A673 (cell line): ENCODE measurements at regions not wholly inside any gene's neighbourhood (a gene's known extent, or its start where the extent isn't known, plus 50 kb on each side); places are given as distances from the start of the nearest gene placed in this dataset.

Experiments used
- BruUV-seq: library from RNA; stranded (reverse); fragments of 400-500 nt; replicated peaks from 2 replicates; lab custom pipeline; 2021; lab: Mats Ljungman, UMichigan
- CTCF ChIA-PET: fragments of 300-600 bp; sonication (Branson Sonifier 250); formaldehyde crosslinking; loops from one replicate; lab custom pipeline; 2022; ENCODE audit warnings: antibody characterized with exemption; lab: Charles Lee
- POLR2A ChIA-PET: fragments of 300-600 bp; sonication (Branson Sonifier 250); formaldehyde crosslinking; loops from one replicate; lab custom pipeline; 2022; ENCODE audit warnings: antibody characterized with exemption; ENCODE audit not compliant: low non-redundant PET; lab: Charles Lee
- DNase-seq: peaks from one replicate; pipeline ENCODE4 v3.0.0-alpha.2; 2015; ENCODE audit warnings: low spot score
- H3K27ac ChIP-seq: fragments of 200-600 bp; sonication (generic); 2 replicates; pipeline ENCODE4 v1.5.1; 2016; ENCODE audit warnings: mixed run types, low read depth, mild to moderate bottlenecking, mixed read lengths, antibody characterized with exemption, low read length; ENCODE audit not compliant: poor library complexity, severe bottlenecking
- H3K27me3 ChIP-seq: fragments of 200-600 bp; sonication (generic); replicated peaks from 2 replicates; pipeline ENCODE4 v1.6.1; 2017; ENCODE audit warnings: mixed run types, low read depth, mild to moderate bottlenecking, mixed read lengths, antibody characterized with exemption, low read length; ENCODE audit not compliant: insufficient read depth, poor library complexity
- H3K36me3 ChIP-seq: fragments of 200-600 bp; sonication (generic); 2 replicates; pipeline ENCODE4 v1.6.1; 2016; ENCODE audit warnings: mixed run types, mild to moderate bottlenecking, mixed read lengths, antibody characterized with exemption, low read length; ENCODE audit not compliant: insufficient read depth, poor library complexity, severe bottlenecking
- H3K4me1 ChIP-seq: fragments of 200-600 bp; sonication (generic); 2 replicates; pipeline ENCODE4 v1.6.1; 2017; ENCODE audit warnings: mixed run types, mild to moderate bottlenecking, mixed read lengths, antibody characterized with exemption, low read length; ENCODE audit not compliant: insufficient read depth, poor library complexity, severe bottlenecking
- H3K4me3 ChIP-seq: fragments of 200-600 bp; sonication (generic); 2 replicates; pipeline ENCODE4 v1.5.1; 2016; ENCODE audit warnings: low read depth, mixed run types, mild to moderate bottlenecking, mixed read lengths, low read length; ENCODE audit not compliant: poor library complexity, severe bottlenecking
- H3K9me3 ChIP-seq: fragments of 200-600 bp; sonication (generic); 2 replicates; pipeline ENCODE4 v1.6.1; 2016; ENCODE audit warnings: mixed run types, low read depth, mild to moderate bottlenecking, mixed read lengths, antibody characterized with exemption, low read length; ENCODE audit not compliant: poor library complexity, severe bottlenecking
- CTCF ChIP-seq: fragments of 300-800, 200-600 bp; sonication (generic); conservative IDR thresholded peaks from 2 replicates; pipeline ENCODE4 v1.5.1; 2017; ENCODE audit warnings: low read depth, mild to moderate bottlenecking, antibody characterized with exemption, low read length, moderate library complexity, mixed read lengths
- EZH2 ChIP-seq: fragments of 200-600 bp; sonication (generic); IDR thresholded peaks from 2 replicates; pipeline ENCODE4 v1.6.1; 2017; ENCODE audit warnings: borderline replicate concordance, low read depth, mild to moderate bottlenecking, mixed read lengths, antibody characterized with exemption, low read length; ENCODE audit not compliant: poor library complexity, severe bottlenecking
- intact Hi-C: fragments of 100-400 bp; cut with micrococcal nuclease; formaldehyde crosslinking; loops from one replicate; pipeline ENCODE4 v1.10.0; 2022; ENCODE audit not compliant: unreplicated experiment

- H3K36me3 ChIP-seq: no peaks in the 10 kb centered on the region
- intact Hi-C loops: no loop called here
- H3K27ac ChIP-seq: no peak overlapping the region
- ChIA-PET CTCF (no interaction called here), POLR2A (no interaction called here)
- no peak for TF ChIP-seq EZH2
- TF ChIP-seq CTCF: no peak
- no peaks in the 10 kb centered on the region for H3K4me1 ChIP-seq
- H3K27me3 ChIP-seq: no peaks in the 10 kb centered on the region
- no peak for DNase-seq
- BruUV-seq: no TSS peak
- no peak overlapping the region for H3K4me3 ChIP-seq
- H3K9me3 ChIP-seq: no peaks in the 10 kb centered on the region
These were observed 70.3 kb downstream of the IRX3 start for GRCh38 chr16:54216268-54216667.

- no peak for DNase-seq
- Histone ChIP-seq H3K27ac (no peak overlapping the region), H3K9me3 (no peaks in the 10 kb centered on the region), H3K27me3 (no peaks in the 10 kb centered on the region), H3K4me3 (no peak overlapping the region), H3K36me3 (no peaks in the 10 kb centered on the region), H3K4me1 (no peaks in the 10 kb centered on the region)
- CTCF ChIA-PET: no interaction called here
- no TSS peak for BruUV-seq
- TF ChIP-seq CTCF: no peak
- TF ChIP-seq EZH2: no peak
- intact Hi-C loops: no loop called here
- POLR2A ChIA-PET: no interaction called here
These were observed 71.1 kb downstream of the IRX3 start for GRCh38 chr16:54215471-54215870.

- intact Hi-C loops: no loop called here
These were observed 73.3 kb downstream of the IRX3 start for GRCh38 chr16:54213322-54213721.

More at GRCh38 chr16:54213322-54213721, 73.3 kb downstream of the IRX3 start:
- H3K9me3 ChIP-seq: no peaks in the 10 kb centered on the region
- TF ChIP-seq CTCF: no peak
- TF ChIP-seq EZH2: no peak
- POLR2A ChIA-PET: interaction anchor here (0.7 kb wide), 1 partner anchor 13 kb away, joined by 7 read pairs; no protein-coding TSS in a partner anchor
- no peaks in the 10 kb centered on the region for H3K36me3 ChIP-seq
- BruUV-seq: no TSS peak
- no peak overlapping the region for H3K27ac ChIP-seq
- DNase-seq: no peak
- CTCF ChIA-PET: no interaction called here
- H3K27me3 ChIP-seq: no peaks in the 10 kb centered on the region
- H3K4me1 ChIP-seq: no peaks in the 10 kb centered on the region
- H3K4me3 ChIP-seq: no peak overlapping the region
